ENCODE measurements at regions not wholly inside any gene's neighbourhood (a gene's known extent, or its start where the extent isn't known, plus 50 kb on each side); places are given as distances from the start of the nearest gene placed in this dataset.

DNA sequence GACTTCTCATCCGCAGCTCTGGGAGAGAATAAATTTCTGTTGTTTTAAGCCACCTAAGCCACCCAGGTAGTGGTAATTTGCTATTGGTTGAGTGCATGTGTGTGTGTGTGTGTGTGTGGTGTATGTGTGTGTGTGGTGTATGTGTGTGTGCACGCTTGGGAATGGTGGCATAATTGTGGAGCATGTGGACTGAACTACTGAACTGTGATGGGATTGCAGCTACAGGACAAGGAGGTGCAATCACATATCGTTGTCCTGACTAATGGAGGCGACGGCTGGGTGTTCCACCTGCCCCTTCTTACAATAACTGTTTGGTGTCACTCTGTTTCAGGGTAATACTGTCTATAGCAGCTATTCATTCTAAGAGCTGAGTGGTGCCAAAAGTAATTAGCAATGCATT lies 448.7 kb upstream of the PFKP start:
- TF ChIP-seq, protein P1, sequence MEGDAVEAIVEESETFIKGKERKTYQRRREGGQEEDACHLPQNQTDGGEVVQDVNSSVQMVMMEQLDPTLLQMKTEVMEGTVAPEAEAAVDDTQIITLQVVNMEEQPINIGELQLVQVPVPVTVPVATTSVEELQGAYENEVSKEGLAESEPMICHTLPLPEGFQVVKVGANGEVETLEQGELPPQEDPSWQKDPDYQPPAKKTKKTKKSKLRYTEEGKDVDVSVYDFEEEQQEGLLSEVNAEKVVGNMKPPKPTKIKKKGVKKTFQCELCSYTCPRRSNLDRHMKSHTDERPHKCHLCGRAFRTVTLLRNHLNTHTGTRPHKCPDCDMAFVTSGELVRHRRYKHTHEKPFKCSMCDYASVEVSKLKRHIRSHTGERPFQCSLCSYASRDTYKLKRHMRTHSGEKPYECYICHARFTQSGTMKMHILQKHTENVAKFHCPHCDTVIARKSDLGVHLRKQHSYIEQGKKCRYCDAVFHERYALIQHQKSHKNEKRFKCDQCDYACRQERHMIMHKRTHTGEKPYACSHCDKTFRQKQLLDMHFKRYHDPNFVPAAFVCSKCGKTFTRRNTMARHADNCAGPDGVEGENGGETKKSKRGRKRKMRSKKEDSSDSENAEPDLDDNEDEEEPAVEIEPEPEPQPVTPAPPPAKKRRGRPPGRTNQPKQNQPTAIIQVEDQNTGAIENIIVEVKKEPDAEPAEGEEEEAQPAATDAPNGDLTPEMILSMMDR (conservative IDR thresholded peaks at IDR 0.05; ENCODE audit: low read depth, low read length) = no peak
- TF ChIP-seq SMC3 (IDR thresholded peaks at IDR 0.05; ENCODE audit: low read depth, low read length) = no peak
- no peak for TF ChIP-seq RFX5 (IDR thresholded peaks at IDR 0.05; ENCODE audit: low read depth, low read length)
- no peak for TF ChIP-seq MXI1 (IDR thresholded peaks at IDR 0.05; ENCODE audit: borderline replicate concordance, low read depth, low read length)
- no peak for TF ChIP-seq MAFK (IDR thresholded peaks at IDR 0.05; ENCODE audit: low read depth, low read length)
- TF ChIP-seq, protein P2, sequence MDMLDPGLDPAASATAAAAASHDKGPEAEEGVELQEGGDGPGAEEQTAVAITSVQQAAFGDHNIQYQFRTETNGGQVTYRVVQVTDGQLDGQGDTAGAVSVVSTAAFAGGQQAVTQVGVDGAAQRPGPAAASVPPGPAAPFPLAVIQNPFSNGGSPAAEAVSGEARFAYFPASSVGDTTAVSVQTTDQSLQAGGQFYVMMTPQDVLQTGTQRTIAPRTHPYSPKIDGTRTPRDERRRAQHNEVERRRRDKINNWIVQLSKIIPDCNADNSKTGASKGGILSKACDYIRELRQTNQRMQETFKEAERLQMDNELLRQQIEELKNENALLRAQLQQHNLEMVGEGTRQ (IDR thresholded peaks at IDR 0.05; ENCODE audit: low read depth, low read length) = no peak
- no peak for TF ChIP-seq MAZ (IDR thresholded peaks at IDR 0.05; ENCODE audit: borderline replicate concordance, low read depth, low read length)
- TF ChIP-seq, protein P3, sequence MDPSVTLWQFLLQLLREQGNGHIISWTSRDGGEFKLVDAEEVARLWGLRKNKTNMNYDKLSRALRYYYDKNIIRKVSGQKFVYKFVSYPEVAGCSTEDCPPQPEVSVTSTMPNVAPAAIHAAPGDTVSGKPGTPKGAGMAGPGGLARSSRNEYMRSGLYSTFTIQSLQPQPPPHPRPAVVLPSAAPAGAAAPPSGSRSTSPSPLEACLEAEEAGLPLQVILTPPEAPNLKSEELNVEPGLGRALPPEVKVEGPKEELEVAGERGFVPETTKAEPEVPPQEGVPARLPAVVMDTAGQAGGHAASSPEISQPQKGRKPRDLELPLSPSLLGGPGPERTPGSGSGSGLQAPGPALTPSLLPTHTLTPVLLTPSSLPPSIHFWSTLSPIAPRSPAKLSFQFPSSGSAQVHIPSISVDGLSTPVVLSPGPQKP (IDR thresholded peaks at IDR 0.05; ENCODE audit: borderline replicate concordance, low read depth, low read length) = no peak
